T-helper 1 cell (primary cell): ENCODE measurements at regions not wholly inside any gene's neighbourhood (a gene's known extent, or its start where the extent isn't known, plus 50 kb on each side); places are given as distances from the start of the nearest gene placed in this dataset.

Source experiments
- DNase-seq, 5 donors: peaks; one replicate each; pipeline ENCODE4 v3.0.0-alpha.2; 2012 to 2020

GRCh38 chr20:39658662-39659409 is 696.7 kb downstream of the DHX35 start:
- no peak for DNase-seq

DNA sequence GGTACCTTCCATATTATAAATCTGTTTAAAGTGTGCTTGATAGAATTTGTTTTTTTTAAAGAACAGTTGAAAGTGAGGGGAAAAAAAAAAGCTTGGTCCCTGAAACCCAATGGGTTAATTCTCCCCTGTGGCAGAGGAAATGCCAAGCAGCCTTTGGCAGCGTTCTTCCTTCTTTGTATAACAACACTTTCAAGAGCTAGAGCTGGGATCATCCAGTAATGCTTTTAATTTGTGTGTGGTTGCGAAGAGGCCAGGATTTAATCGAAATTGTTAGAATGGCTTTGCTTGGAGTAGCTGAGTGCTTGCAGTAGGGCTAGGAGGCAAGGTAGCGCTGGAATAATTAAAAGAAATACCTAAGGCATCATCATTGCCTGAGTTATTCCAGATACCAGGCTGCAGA is 692.0 kb downstream of the DHX35 start:
- no peak for DNase-seq

- no peak for DNase-seq
Observed at GRCh38 chr20:39651645-39652325, 689.6 kb downstream of the DHX35 start.

GRCh38 chr20:39646874-39647413 is 684.8 kb downstream of the DHX35 start:
- no peak for DNase-seq

DNA sequence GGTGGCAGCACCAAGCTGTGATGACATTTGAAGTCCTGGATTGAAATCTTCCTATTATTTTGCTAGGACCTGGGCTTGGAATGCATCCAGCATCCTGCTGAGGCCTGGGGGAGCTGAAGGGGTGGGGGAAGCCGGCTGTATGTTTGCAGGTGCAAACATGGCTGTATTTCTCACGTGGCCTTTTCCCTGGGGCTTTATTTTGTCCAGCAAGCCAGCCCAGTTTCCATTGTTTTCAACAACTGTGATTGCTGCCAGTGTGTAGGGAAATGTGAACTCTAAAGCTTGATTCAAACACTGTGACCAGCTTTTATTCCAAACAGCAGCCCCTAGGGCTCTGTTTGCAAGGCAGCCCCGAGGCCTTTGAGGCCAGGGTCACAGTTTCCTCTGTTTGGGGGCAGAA is 683.0 kb downstream of the DHX35 start:
- DNase-seq = no peak

DNA sequence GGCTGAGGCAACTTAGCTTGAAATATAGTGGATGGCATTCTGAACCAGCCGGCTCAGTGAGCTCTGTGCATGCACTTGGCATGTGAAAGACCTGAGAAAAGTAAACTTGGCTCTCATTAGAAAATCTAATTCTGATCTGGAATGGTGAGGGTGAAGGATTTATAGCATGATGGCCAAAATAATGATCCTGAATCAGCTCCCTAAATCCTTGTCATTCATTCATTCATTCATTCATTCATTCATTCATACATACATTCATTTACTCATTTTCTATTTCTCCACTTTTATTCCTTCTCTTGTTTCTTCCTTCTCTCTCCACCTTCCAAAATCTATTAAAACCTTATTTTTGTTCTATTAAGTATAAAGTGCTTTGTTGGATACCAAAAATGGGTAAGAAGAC is 681.1 kb downstream of the DHX35 start:
- DNase-seq = no peak

- no peak for DNase-seq
Observed at GRCh38 chr20:39641423-39641822, 679.3 kb downstream of the DHX35 start.

- no peak for DNase-seq
Observed at GRCh38 chr20:39640147-39640546, 678.0 kb downstream of the DHX35 start.

DNA sequence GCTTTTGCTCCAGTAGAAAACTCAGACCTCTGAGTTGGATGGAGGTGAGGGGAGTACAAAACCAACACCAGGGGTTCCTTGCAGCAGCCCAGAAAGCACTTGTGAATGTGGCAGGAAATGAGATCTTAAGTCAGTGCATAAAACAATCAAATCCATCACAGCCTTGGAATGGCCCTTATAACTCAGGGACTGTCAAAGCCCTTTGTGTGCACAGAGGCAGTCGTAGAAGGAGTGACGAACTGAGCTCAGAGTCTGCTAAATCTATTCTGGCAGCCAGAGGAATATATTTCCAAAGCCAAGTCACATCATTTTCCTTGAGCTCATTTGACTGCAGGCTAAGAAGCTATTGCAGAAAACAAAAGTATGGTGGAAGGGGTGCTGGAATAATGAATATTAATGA is 676.6 kb downstream of the DHX35 start:
- DNase-seq = no peak

DNA sequence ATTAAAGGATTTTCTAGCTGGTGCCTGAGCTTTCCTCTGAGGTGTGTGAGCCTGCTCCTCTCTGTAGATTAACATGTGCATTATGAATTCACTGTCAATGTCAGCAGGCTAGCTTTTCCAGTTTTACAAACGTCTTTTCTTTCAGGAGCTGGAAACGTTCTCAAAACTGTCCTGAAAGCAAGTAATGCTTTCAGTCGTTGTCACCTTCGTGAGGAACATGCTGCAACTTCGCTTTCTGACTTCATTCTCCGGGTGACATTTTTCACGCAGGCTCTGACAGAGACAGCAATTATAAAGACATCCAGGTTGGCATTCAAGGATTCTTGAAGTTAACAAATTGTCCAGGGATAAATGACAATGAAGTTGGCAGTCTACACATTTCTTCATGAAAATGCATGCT is 671.5 kb downstream of the DHX35 start:
- DNase-seq = no peak

GRCh38 chr20:39632757-39633156 is 670.6 kb downstream of the DHX35 start:
- no peak for DNase-seq

DNA sequence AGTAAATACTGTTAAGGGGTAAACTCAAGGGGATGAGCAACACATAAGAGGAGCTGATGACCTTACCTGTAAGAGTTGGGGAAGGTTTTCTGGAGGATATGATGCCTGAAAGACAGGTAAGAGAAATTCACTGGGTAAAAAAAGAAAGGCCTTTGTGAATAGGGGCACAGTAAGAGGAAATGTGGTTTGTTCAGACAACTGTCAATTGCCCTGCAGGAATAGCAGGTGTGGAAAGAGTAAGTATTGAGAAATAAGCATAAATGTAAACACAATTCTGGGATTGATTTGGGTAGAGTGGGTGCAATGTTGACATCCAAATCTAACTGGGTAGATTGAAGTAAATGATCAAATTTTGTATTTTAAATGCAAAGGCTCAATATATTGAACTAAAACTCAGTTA is 670.0 kb downstream of the DHX35 start:
- DNase-seq = no peak

DNA sequence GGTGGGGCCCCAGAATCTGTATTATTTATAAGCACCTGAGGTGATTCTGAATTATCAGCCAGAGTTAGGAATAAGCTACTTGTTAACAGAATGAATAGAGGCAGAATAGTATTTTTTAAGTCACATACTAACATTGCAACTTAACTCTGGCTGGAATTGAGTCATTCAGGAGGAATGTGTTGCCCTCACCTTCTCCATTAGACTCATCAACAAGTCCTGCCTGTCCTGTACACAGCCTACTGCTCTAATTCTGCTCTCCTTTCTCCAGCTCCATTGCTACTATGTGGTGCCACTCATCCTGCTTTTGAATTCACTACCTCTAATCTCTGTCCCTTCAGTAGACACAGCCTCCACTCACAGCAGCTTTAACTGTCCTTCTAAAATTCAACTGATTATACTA is 669.4 kb downstream of the DHX35 start:
- no peak for DNase-seq

DNA sequence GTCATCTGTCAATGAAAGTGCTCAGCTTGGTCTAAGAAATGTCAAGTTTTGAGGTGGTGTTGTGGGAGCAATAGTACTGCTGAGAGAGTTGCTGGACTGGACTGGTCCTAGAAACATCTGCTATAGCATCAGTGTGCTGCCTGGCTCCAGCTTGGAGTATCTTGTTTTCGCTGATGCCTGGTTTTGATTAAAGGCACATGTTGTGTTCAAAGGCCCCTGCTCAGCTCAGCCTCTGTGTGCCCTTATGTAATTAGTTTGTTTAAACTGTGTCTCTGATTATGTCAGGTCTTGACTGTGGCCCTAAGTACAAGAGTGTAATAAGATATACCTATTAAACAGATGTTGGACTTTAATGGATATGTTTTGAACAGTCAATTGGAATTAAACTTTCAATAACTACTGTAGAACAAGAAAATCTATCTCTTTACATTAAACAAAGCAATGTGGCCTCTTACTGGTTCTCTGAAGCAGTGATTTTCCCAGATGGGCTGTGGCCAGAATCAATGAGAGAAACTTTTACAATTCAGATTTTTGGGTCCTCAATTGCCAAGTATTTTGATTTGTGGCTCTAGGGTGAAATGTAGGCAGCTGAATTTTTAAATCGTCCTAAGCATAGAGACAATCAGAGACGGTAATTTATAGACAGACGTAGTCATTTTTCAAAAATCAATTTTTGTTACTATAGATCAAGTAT is 668.2 kb downstream of the DHX35 start:
- no peak for DNase-seq

DNA sequence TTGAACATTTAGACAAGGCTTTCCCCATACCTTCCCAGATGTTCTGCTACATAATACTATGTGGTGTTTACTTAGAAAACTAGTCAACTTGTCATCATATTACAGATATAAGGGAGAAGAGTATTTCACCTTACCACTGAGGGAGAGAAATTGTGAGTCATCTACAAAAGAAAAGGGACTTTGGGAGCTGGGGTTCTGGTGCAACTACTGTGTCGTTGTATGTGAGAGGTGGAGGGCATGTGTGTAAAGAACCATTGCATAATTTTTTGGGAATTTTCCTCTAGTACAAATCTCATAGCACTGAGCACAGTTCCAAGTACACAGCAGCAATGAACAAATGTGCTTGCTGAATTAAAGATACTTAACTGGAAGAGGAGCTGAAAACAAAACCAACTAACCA is 665.6 kb downstream of the DHX35 start:
- DNase-seq = no peak

DNA sequence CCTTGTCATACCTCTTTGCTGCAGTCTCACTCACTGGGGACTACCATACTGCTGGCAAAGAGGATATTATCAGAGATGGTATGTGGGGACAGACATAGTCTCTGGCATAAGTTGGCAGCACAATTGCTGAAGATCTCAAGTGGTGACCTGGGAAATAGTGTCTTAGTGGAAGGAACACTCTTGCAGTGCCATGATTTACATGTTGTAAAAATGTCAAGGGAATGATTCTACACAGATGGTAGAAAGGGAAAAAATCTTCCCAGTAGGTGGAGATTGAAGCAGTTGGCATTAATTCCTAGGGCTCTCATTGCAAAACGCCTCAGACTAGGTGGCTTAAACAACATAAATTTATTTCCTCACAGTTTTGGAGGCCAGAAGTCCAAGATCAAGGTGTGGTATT is 662.2 kb downstream of the DHX35 start:
- no peak for DNase-seq

- DNase-seq = no peak
Observed at GRCh38 chr20:39623584-39624234, 661.6 kb downstream of the DHX35 start.

DNA sequence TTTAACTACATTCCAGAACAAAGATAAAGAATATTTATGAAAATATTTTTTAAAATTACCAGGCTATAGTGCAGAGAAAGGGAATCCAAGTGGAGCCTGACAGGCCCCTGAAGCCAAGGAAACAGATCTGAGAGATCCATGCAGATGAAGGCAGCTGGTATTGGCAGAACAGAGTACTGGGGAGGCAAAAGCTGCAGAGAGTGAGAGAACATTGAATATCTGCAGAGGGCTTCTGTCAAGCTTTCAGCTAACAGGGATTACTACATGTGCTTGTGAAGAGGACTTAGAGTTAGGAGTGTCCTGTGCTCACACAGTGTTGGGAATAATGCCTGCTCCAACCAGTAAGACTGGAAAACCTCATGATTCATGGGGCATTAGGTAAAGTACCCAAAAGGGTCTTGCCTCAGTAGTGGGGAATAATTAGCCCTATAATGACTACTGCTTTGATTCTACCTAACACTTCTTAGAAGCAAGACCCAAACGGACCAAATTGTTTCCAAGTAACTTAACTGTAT is 657.2 kb downstream of the DHX35 start:
- DNase-seq = no peak

GRCh38 chr20:39611901-39612300 is 649.8 kb downstream of the DHX35 start:
- no peak for DNase-seq

- no peak for DNase-seq
Observed at GRCh38 chr20:39607141-39607540, 645.0 kb downstream of the DHX35 start.

DNA sequence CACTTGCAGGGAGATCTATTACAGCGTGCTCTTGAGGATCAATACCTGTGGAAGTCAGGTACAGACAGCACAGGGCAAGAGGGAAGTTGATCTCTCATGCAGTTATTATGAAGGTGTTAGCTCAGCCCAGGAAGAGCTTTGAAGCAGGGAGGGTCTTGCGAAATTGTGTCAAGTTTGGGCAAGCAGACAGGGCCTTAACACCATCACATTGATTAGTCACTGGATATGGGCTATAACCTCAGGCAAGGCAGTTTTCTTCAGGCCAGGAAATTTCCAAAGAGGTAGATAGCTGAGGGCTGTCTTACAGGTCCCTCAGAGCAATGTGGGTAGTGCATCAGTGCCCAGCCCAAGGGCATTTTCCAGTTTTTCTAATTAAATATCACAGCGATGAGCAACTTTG is 643.8 kb downstream of the DHX35 start:
- DNase-seq = no peak

DNA sequence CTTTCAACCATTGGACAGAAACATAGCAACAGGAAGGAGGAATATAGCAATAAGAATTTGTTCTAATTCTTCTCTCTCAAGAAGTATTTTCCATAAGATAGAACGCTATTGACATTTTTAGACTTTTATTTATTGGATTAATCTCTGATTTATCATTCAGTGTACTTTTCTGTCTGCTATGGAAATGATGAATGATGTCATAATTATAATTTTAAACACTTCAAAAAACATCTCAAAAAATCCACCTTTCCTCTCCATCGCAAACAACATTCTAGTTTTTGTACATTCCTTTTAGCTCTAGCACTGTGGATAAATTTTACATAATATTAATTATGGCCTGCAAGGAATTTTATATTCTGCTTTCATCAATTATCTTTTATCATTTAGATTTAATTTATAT is 643.2 kb downstream of the DHX35 start:
- no peak for DNase-seq

GRCh38 chr20:39603219-39603618 is 641.1 kb downstream of the DHX35 start:
- no peak for DNase-seq
